HG02885 (cell line): ENCODE measurements at regions not wholly inside any gene's neighbourhood (a gene's known extent, or its start where the extent isn't known, plus 50 kb on each side); places are given as distances from the start of the nearest gene placed in this dataset.

Source experiments
- ATAC-seq: cut with Tn5 transposase; IDR thresholded peaks from one replicate; pipeline ENCODE4 v1.9.1; 2021; ENCODE audit warnings: mild to moderate bottlenecking; ENCODE audit not compliant: unreplicated experiment, poor library complexity

DNA sequence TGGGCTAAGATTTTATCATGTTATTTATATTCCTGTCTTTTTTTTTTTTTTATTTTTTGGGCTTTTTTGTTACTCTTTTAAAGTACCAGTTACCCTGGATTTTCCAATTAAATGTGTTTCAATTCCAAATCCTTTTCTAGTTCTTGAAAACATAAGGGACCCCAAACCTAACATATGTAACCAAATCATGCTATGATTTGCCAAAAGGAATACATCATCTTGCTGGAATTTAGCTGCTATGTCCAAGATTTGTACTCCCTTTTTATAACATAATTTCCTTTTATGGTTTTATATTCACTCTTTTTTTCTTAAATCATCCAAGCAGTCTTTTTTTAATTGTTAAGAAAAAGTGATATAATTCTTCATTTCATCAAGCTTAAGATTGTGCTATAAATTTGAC, 60.9 kb upstream of the DSEL start:
- no peak for ATAC-seq

DNA sequence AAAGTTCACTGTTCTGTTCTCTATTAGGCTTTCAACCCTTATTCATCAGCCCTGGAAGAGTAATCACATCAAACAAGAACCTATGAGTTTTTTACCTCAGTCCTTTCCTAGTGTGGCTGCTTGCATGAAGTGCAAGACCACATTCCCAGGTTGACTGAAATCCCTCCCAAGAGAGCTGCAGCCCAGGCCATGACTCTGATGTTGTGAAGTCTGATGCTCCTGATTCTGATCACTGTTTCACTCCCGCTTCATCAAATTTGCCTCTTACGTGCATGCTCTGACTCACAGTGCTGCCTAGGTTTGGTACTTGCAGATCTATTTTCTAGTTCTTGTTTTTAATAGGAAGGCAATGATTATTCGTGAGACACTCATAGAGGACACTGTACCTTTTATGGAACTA, 58.2 kb upstream of the DSEL start:
- ATAC-seq: no peak

GRCh38 chr18:67568166-67568565, 51.6 kb upstream of the DSEL start:
- no peak for ATAC-seq
